NCI-H2107 treated with DMSO at 0.1 percent for 48 hours (cell line): ENCODE measurements at regions not wholly inside any gene's neighbourhood (a gene's known extent, or its start where the extent isn't known, plus 50 kb on each side); places are given as distances from the start of the nearest gene placed in this dataset.
"Not testable (repeated sequence)": the region's sequence is repeated elsewhere in the genome, so short reads cannot be mapped to it uniquely, and the experiment has no call there.

Source experiments
- DNase-seq: peaks from one replicate; lab custom pipeline; 2025; ENCODE audit not compliant: unreplicated experiment; lab: John Stamatoyannopoulos, UW

DNA sequence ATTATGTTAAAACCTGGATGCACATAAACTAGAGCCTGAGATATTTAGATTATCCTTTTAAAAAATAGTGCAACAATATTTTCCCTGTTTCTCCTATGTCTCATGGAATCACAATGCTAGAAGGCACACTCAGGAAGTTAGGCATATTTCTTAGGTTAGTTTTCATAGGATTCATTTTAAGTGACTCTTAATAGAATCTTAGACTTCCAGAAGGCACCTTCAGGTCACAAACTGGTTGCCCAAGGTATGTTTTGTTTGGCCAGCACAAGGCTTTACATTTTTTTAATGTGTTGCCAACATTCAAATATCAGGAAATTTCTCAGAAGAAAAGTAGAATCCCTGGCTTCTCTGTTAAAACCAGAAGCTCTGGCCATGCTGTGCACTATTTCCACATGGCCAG lies 129.3 kb downstream of the LNPK start:
- no peak for DNase-seq

DNA sequence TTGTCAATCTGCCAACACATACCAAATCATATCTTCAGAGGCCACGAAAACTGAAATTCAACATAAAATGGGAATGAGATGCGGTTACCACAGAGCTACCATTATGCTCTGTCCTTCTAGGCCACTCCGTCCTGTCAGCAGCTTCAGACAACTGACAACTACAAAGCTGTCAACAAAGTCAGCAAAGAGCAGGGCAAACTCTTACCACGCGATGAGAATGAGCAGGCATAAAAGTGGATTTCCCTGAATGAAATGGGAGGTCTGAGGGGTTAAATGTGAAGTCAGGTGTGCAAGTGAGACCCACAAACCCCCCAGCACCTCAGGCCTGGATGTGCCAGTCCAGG lies 130.1 kb downstream of the LNPK start:
- no peak for DNase-seq

DNA sequence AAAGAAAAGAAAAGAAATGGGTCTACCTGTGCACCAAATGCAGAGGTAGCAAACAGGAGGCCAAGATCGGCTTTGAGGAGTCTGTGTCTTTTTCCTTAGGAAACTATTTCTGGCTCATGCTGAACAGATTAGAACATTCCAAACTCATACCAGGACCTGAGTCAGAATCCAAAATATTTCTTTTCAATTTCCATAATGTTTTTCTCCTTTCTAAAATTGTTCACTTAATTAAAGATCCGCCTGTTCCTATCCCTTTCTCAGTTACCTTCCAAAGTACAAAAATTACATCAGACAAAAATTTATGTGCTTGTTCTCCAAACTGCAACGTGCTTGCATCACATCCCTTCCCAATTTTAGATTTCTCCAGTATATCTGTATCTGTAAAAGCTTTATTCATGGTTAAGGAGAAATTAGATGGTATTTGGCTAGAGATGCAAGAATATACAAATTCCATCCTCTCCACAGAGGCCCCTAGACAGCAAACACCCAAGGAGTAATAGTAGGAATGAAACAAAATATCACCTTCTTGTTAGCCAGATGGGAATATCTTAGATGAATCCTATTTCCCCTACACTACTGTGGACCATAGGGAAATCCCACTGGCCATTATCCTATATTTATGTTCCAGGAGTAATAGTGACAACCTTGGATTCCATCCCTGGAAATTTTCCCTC lies 130.6 kb downstream of the LNPK start:
- no peak for DNase-seq

DNA sequence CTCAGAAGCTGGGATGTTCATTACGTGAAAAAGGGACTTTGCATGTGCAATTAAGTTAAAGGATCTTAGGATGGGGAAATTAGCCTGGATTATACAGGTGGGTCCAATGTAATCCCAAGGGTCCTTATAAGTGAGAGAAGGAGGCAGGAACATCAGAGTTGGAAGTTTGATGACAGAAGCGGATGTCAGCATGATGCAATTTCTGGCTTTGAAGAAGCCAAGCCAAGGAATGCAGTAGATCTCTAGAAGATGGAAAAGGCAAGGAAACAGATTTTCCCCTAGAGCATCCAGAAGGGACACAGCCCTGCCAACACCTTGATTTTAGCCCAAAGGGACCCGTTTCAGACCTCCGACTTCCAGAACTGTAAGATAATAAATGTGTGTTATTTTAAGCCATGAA lies 136.4 kb downstream of the LNPK start:
- DNase-seq = no peak

DNA sequence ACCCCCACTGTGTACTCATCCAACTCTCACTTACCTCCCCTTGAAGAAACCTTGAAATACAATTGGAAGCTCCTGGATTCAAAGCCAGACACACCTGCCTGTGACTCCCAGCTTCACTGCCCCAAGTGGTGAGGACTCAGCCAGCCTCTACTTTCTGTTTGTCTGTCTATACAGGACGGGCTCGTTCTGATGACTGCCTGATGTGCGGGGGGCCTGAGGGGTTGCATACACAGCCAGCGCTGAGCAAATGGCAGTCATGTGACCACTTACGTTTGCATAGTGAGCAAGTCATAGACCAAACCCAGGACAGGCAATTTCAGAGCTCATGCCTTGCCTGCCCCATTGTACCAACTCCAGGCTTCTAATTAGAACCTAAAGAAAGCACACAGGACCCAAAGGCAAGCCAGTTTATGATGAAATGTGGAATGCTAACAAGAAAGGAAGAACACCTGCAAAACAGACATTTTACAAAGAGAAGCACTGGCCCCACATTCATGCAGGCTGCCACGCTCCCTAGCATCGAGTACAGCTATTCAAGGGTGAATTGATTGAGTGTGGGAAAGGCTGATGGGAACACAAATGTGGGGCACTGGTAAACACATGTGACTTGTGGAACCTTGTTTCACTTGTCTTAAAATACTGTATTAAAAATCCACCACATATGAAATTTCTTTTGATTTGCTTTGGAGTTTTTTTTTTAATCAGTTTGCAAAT lies 137.8 kb downstream of the LNPK start:
- no peak for DNase-seq

DNA sequence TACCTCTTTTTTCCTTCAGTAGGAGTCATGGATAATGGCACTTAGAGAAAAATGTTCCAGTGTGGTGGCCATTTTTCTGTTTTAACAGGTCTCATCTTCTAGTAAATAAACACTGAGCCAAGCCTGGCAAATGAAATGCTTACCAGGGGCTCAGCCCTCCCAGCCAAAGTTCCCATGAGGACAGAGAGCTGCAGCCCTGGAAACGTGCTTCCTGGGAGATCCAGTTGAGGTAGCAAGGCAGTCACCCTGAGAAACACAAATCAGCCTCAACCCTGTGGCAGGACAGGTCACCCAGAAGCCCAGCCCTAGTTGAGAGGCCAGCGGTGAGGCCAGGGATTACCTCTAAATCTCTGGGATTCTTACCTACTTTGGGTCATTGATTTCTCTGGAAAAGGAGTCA lies 140.1 kb downstream of the LNPK start:
- no peak for DNase-seq

DNA sequence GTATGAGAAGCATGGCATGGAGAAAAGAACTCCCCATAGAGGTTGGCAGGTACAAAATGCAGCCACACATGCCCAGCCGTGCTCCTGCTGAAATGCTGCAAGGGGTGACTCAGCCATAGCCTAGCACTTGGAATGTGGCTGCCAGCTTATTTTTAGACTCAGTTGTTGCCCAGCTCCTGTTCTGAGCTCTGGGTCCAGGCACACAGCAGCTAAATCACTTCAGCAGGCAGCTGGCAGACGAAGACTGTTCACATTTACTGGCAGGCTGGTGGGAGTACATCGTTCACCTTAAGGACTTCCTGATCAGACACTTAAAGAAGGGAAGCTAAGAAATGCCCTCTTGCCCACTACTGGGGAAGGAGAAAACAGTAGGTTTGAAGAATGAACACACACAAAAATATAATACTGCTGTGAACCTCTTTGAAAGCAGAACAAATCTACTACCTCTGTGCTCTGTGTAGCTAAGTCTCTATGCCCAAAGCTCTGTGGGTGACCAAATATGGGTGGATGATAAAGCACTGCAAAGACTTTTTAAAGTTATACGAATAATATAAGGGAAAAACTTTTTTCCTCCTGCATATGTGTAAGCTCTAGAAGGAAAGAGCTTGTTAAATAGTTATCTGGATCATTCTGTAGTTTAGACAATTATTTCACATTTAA lies 146.1 kb downstream of the LNPK start:
- no peak for DNase-seq

DNA sequence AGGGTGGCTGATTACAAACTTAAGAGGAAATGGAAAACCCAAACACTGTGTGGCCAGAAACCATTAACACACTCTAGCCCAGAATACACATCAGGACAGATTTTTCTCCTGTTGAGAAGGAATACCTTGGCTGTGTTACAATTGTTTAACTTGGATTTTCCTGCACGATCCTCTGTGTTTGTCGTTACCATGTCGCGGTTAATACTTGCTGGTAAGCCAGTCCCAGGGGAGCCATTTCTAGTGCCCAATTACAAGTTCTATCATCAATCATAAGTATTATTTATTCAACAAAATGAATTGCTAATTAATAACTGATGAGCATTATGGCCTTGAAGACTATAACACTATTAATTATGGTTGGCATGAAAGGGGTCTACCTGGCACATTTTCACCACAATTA lies 146.8 kb downstream of the LNPK start:
- no peak for DNase-seq

DNA sequence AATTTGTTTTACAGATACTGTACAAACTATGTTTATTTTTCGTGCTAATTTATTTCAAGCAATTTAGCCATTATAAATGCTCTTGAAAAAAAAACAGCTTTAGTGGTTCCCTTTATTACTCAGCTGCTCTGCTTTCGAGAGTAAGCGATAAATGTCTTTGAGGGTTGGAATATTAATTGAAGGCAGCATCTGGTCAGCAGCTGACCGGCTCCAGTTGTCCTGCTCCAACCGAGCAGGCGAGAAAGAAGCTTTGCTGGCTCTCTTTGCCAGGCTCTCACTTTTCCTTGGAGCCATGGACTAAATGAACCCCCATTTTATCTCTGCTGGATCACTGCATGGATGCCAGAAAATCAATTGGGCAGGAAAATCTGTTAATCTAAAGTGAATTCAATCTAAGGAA lies 147.4 kb downstream of the LNPK start:
- no peak for DNase-seq

DNA sequence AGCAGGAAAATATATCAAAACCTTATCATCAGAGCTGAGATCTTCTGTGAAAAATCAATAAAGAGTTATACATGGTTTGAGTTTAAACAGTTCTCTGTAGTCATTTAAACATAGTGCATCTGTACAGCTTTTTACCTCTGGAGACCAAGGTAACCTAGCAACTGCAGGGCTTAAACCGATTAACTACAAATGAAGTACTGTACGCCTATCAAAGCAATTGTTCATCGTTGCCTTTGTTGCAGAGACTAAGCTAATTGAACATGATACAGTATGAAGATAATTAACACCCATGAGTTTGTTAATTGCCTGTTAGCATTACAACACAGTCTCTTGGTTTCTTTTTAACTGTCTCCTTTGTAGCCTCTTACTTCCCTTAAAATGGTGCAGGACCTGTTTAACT lies 147.9 kb downstream of the LNPK start:
- no peak for DNase-seq

DNA sequence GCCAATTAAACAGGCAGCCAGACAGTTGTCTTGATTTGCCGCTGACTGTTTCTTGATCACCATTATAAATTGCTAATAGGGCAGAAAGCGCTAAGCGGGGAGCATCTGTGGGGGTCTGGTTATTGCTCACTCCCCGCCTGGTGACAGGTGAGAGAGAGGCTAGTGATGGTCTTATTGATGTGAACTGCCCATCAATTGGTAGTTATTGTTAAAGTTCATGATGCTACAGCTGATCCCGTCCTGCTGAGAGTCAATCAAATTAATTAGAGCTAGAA lies 148.5 kb downstream of the LNPK start:
- no peak for DNase-seq

DNA sequence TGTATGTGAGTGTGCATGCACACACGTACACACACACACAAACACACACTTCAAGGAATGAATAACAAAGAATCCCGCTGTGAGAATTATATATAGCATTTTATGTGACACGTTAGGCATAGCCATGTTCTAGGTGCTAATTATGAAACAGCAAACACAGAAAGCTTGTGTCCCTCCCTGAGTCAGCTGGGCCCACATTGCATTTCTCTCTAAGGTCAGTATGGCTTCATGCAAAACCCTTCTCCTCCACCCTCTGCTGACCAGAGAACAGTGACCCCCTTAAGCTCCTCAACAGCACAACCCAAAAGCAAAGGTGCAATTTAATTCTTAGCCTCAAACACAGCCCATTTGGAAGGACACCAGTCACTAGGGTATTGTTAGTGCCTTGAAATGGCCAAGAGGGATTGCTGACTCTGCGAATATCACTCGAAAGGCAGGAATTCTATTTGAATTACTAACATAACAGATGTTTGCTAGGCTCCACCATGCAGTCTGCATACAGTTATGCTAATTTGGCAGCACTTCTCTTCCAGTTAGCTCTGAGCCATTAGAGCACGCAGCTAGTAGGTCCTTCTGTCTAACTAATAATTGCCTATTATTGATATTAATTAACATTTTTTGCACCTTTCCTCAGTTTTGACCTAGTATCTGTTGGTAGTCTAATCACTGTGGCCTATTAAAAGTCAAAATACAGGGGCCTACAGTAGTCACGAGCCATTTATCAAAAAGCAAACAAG lies 149.0 kb downstream of the LNPK start:
- DNase-seq = no peak

DNA sequence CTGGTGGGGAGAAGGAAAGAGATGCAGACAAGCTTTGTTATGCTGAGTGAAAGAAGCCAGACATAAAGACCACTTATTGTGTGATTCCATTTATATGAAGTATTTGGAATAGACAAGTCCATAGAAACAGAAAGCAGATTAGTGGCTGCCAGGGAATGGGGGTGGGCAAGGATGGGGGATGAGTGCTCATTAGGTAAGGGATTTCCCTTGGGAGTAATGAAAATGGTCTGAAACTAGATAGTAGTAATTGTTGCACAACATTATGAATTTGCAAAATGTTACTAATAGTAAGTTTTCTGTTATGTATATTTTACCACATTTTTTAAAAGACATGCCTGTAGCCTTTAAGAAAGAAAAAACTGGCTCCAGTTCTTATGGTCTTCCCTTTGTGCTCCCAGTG lies 154.9 kb downstream of the LNPK start:
- no peak for DNase-seq

DNA sequence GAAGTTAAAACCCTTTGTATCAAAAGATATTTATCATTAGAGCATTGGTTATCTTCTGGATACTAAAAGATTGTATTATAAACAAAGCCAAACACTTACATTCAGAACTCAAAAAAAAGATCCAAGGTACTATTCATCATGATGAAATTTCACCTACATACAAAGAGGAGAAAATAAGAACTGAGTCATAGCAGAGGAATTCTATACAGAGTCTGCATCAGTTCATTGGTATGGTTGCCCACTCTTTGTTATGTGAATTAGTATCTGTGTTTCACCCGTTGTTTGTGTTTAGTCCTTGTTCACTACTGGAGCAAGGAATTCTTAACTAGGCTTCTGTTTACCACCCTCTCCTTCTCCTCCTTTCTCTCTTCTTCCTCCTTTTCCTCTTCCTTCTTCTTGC lies 157.9 kb downstream of the LNPK start:
- DNase-seq = no peak

DNA sequence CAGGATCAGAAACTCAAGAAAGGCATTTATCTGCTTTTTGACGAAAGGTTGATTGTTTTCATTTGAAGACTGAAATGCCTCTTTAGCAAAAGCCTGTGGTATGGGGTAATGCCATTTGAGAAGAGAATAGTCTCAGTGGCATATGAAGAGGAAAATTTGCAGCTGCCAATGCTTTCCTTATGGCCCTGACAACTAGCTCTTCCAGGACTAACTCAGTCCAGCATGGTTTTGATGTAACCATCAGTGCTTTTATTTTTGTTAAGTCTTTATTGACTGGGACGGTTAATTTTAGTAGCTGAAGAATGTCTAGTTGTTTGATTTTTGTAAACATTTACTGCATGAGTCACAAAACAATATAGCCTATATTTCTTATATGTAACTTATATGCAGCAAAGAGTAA lies 158.4 kb downstream of the LNPK start:
- no peak for DNase-seq

DNA sequence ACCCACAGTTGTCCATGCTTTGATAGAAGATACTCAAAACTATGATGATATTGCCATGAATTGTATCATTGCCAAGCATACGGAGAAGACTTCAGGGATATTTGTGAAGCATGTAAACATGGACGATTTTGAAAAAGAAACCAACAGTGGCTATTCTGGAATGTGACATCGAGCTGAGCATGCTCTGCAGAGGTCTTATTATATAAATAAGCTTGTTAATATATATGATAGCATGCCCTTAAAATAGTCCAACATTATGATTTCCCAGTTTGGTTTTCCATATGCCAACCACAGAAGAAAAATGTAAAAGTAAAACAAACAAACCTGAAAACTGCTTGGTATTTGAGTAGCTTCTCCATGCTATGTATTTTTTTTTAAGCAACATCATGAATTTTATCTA lies 159.1 kb downstream of the LNPK start:
- no peak for DNase-seq

DNA sequence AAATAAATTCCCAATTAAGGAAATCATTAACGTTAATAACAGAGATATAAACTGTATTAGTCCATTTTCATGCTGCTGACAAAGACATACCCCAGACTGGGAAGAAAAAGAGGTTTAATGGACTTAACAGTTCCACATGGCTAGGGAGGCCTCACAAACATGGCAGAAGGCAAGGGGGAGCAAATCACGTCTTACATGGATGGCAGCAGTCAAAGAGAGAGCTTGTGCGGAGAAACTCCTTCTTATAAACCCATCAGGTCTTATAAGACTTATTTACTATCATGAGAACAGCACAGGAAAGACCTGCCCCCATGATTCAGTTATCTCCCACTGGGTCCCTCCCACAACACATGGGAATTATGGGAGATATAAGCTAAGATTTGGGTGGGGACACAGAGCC lies 161.3 kb downstream of the LNPK start:
- not testable (repeated sequence) for DNase-seq

DNA sequence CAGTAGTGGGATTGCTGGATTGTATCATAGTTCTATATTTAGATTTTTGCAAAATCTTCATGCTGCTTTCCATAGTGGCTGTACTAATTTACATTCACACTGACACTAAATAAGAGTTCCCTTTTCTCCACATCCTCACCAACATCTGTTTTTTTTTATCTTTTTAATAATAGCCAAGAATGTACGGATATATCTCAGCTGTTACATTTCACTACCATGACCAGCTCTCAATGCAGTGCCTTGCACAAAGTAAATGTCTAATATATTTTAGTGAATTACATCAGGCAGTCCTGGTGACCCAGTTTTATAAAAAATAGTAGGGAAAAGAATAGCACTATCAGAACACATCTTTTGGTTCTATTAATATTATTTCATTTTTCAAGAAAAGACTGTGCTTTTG lies 161.8 kb downstream of the LNPK start:
- no peak for DNase-seq

DNA sequence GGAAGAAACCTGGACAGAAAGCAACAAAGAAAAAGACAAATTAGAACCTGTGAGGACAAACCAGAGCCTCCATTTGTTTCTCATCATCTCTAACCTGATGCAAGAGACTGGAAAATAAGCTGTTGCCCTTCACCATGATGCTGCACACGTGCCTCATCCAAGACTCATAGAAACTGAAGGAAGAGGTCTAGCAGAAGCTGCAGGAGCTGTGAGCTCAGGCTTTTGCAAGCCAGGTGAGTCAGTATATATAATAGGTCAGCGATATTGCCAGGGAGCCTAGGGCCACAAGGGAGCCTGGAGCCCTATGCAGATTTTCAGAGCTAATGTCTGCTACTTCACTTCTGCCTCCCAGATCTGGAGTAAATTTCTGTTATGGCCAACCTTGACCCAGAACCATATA lies 163.1 kb downstream of the LNPK start:
- no peak for DNase-seq

DNA sequence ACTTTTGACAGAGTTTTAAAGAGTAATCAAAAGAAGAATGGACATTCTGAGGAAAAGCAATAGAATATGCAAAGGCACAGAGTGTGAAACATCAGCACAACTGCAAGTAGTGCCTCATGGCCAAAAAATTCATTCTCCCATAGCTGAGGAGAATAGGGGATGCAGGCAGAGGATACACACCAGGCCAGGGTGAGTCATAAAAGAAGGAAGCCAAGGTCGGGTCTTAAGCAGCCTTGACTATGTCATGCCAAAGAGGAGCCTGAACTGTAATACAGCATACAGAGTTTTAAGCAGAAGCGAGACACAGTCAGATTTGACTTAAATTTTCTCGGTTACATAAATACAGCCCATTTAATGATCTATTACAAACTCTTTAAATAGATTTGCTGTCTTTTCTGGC lies 165.0 kb downstream of the LNPK start:
- no peak for DNase-seq

DNA sequence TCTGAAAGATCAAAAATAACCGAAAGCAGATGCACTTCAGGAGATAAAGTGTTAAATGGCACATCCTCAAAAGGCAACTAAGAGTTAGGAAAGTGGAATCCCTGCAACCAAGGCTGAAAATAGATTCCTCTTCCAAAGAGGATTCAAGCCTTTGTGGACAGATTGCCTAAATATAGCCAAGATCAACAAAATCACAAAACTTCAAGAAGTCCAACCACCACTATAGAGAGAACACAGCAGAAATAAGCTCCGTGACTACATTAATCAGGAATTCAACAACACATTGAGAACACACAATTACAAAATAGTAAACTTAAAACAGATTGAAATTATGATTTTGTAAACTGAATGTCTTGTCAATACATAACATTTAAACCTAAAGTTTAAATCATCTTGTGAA lies 165.7 kb downstream of the LNPK start:
- no peak for DNase-seq

DNA sequence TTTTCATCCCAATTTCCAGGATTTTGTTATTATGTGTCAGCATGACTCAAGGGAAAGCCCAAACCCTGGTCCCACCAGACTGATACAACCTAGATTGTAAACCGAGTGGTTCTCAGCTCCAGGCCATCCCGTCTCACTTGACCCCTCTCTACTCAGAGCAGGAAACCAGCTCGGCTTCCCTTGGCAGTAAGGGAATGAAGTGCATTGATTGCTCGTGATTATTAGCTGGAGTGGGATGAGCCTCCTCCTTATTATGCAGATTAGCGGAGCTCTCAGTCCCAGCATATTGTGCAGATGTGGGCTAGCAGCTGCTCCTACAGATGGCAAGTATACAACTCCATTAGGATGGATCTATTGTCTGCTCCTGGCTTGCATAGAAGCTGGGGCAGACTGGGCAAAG lies 167.6 kb downstream of the LNPK start:
- no peak for DNase-seq
